DND-41 (cell line): ENCODE measurements at regions not wholly inside any gene's neighbourhood (a gene's known extent, or its start where the extent isn't known, plus 50 kb on each side); places are given as distances from the start of the nearest gene placed in this dataset.
A peak's percentile ranks its signal among the peaks of the same experiment; 100 is the strongest.

Source experiments
- ATAC-seq: fragments of 200-7000 bp; cut with Tn5 transposase; 3 replicates; pipeline ENCODE4 v1.9.1; 2021; ENCODE audit warnings: low read depth; ENCODE audit not compliant: insufficient read depth
- DNase-seq: peaks from one replicate; pipeline ENCODE4 v3.0.0-alpha.2; 2020
- H2AFZ ChIP-seq: 2 replicates; pipeline ENCODE4 v1.6.0; 2012; ENCODE audit warnings: low read depth, low read length
- H3K27ac ChIP-seq: 2 replicates; pipeline ENCODE4 v1.5.1; 2012; ENCODE audit warnings: low read length, inconsistent platforms
- H3K27me3 ChIP-seq: fragments of 200-600 bp; sonication (generic); 2 replicates; pipeline ENCODE4 v1.6.0; 2012; ENCODE audit warnings: low read length, mild to moderate bottlenecking, inconsistent platforms; ENCODE audit not compliant: insufficient read depth, poor library complexity
- H3K36me3 ChIP-seq: 2 replicates; pipeline ENCODE4 v1.5.1; 2012; ENCODE audit warnings: low read length, inconsistent platforms; ENCODE audit not compliant: insufficient read depth
- H3K4me1 ChIP-seq: 2 replicates; pipeline ENCODE4 v1.5.1; 2012; ENCODE audit warnings: mild to moderate bottlenecking, low read length; ENCODE audit not compliant: insufficient read depth
- H3K4me2 ChIP-seq: 2 replicates; pipeline ENCODE4 v1.6.0; 2012; ENCODE audit warnings: mild to moderate bottlenecking, moderate library complexity, low read length, inconsistent platforms; ENCODE audit not compliant: insufficient read depth
- H3K4me3 ChIP-seq, 2 experiments: fragments of 200-600 bp in 1 of 2; shearing (Covaris generic) in 1 of 2; 2 replicates each; pipeline ENCODE4 v1.5.1; 2012 to 2016; ENCODE audit warnings: inconsistent platforms in 2 of 2, low read length in 2 of 2, mild to moderate bottlenecking in 2 of 2, low read depth in 1 of 2, moderate library complexity in 1 of 2
- H3K79me2 ChIP-seq: 2 replicates; pipeline ENCODE4 v1.6.0; 2012; ENCODE audit warnings: low read length, inconsistent platforms; ENCODE audit not compliant: insufficient read depth
- H3K9ac ChIP-seq: 2 replicates; pipeline ENCODE4 v1.6.0; 2012; ENCODE audit warnings: low read depth, mild to moderate bottlenecking, inconsistent platforms, low read length, moderate library complexity
- H3K9me3 ChIP-seq: 2 replicates; pipeline ENCODE4 v1.5.1; 2012; ENCODE audit warnings: low read length, moderate library complexity, mild to moderate bottlenecking, inconsistent platforms; ENCODE audit not compliant: insufficient read depth, severe bottlenecking
- H4K20me1 ChIP-seq: 2 replicates; pipeline ENCODE4 v1.6.0; 2012; ENCODE audit warnings: low read length; ENCODE audit not compliant: insufficient read depth
- EZH2 ChIP-seq: IDR thresholded peaks from 3 replicates; pipeline ENCODE4 v1.6.1; 2012; ENCODE audit warnings: borderline replicate concordance, low read depth, mild to moderate bottlenecking, moderate library complexity, low read length, inconsistent platforms; ENCODE audit not compliant: severe bottlenecking
- TF ChIP-seq, protein P1 (sequence below): IDR thresholded peaks from 2 replicates; pipeline ENCODE4 v1.5.1; 2012; ENCODE audit warnings: borderline replicate concordance, low read length, moderate library complexity, mild to moderate bottlenecking; ENCODE audit not compliant: poor library complexity, severe bottlenecking; ENCODE audit errors: extremely low read depth

DNA sequence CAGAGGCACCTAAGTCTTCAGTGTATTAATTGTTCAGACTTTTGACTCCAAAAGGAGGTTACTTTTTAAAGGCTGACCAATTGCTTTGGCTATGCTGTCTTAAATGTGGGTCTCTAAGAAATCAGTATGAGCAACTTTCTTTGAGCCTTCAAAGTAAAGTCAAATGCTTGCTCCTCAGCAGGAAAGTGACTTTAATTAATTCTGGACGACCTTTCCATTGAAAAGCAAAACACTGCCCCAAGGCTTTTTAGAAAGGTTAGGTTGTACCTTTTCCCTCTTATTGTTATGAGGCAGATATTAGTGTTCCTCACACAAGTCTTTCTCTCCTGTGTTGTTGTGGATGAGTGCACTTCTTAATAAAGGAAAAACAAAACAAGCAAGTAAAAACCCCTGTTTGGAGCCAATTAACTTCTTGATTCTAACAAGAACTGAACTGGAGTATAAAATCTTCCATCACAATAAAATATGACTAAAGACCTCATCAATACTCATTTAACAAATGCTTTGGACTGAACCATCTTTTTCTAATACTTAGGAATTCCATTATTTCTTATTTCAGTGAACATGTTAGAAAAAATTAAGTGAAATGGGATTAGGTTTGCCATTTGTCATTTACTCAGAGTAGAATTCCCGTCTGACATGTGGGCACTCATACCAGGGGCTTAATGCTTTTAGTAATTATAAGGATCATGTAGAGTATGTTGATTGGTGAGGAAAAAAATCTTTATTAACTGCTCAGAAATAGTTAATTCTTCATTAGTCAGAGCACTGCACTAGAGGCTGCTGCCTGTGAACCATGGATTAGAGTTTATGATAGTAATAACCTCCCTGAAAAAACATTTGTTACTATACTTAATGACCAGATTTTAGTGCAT, 159.1 kb upstream of the ZNF608 start:
- no peak for DNase-seq
- no peak overlapping the region for H3K4me2 ChIP-seq
- H2AFZ ChIP-seq, result no peak overlapping the region
- H3K79me2 ChIP-seq, result no peaks in the 10 kb centered on the region
- no peak overlapping the region for H3K27ac ChIP-seq
- H3K9ac ChIP-seq, result no peak overlapping the region
- no peak for ATAC-seq
- H3K4me3 ChIP-seq, result no peak overlapping the region
- no peaks in the 10 kb centered on the region for H3K9me3 ChIP-seq
- TF ChIP-seq, protein P1, sequence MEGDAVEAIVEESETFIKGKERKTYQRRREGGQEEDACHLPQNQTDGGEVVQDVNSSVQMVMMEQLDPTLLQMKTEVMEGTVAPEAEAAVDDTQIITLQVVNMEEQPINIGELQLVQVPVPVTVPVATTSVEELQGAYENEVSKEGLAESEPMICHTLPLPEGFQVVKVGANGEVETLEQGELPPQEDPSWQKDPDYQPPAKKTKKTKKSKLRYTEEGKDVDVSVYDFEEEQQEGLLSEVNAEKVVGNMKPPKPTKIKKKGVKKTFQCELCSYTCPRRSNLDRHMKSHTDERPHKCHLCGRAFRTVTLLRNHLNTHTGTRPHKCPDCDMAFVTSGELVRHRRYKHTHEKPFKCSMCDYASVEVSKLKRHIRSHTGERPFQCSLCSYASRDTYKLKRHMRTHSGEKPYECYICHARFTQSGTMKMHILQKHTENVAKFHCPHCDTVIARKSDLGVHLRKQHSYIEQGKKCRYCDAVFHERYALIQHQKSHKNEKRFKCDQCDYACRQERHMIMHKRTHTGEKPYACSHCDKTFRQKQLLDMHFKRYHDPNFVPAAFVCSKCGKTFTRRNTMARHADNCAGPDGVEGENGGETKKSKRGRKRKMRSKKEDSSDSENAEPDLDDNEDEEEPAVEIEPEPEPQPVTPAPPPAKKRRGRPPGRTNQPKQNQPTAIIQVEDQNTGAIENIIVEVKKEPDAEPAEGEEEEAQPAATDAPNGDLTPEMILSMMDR, result no peak
- TF ChIP-seq EZH2, result no peak
- H3K4me1 ChIP-seq, result peaks cover 59% of the 10 kb centered on the region
- no peaks in the 10 kb centered on the region for H3K36me3 ChIP-seq
- no peaks in the 10 kb centered on the region for H3K27me3 ChIP-seq
- no peaks in the 10 kb centered on the region for H4K20me1 ChIP-seq

DNA sequence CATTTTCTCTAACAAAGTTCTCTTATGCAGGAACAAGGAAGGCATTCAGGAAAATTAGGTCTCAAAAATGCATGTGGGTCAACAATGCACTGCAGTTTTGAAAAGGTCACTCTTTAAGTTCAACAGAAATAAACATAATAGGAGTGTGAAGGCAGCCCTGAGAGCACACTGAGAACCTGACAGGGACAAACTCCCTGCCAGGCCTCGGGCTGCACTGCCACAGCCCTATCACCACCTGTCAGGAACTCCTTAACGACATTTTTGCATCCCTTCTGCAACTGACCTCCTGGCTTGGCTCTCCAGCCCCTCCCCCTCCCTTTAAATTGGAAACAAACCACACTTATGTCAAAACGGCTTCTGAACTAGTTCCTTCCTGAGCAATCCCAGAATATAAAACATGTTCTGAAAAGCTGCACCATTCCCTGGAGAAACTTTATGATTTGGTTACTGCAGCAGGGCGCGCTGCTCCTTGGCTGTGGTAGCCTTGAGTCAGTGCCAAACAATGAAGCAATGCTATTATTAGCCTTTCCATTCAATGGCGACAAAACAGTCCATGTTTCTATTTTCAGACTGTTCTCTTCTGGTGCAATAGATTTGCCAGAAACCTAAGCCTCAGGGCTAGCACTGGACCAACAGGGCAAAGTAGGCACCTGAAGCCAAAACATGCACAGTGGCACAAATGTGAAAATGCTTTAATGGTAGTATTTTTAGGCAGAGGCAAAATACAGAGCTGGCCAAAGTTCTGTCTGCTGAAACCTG, 160.1 kb upstream of the ZNF608 start:
- H3K4me1 ChIP-seq, result peaks cover 62% of the 10 kb centered on the region
- no peaks in the 10 kb centered on the region for H3K79me2 ChIP-seq
- no peaks in the 10 kb centered on the region for H3K9me3 ChIP-seq
- peak overlapping the region; percentile 61 for H3K27ac ChIP-seq
- ATAC-seq, result peak; percentile 54; the same call in 1 of the 3 replicates
- H4K20me1 ChIP-seq, result no peaks in the 10 kb centered on the region
- H3K4me2 ChIP-seq, result no peak overlapping the region
- no peak for TF ChIP-seq EZH2
- TF ChIP-seq, protein P1, result no peak
- H3K4me3 ChIP-seq, result no peak overlapping the region
- H3K27me3 ChIP-seq, result no peaks in the 10 kb centered on the region
- peak overlapping the region; percentile 11; the same call in 1 of the 2 replicates for H3K9ac ChIP-seq
- H3K36me3 ChIP-seq, result no peaks in the 10 kb centered on the region
- no peak for DNase-seq
- H2AFZ ChIP-seq, result peak overlapping the region; percentile 23

DNA sequence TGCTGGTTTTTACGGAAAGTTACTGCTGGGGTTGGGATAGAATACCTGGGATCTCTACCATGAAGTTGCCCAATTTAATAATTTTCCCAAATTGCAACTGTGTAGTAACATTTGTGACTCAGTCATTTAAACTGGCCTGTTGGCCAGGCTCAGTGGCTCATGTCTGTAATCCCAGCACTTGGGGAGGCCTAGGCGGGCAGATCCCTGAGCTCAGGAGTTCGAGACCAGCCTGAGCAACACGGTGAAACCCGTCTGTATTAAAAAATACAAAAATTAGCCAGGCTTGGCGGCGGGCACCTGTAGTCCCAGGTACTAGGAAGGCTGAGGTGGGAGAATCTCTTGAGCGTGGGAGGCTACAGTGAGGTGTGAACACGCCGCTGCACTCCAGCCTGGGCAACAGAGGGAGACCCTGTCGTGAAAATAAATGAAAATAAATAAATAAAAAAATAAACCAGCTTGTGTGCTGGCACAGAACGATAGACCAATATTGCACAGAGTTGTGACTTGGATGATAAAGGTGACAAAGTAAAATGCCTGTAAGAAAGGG, 160.7 kb upstream of the ZNF608 start:
- no peaks in the 10 kb centered on the region for H3K79me2 ChIP-seq
- H3K9ac ChIP-seq, result 0 out of 2 replicates have a peak overlapping the region, but pooled peaks have one; percentile 11
- H3K27ac ChIP-seq, result peak overlapping the region; percentile 61
- no peak overlapping the region for H2AFZ ChIP-seq
- H3K36me3 ChIP-seq, result no peaks in the 10 kb centered on the region
- H3K4me2 ChIP-seq, result no peak overlapping the region
- DNase-seq, result no peak
- peaks cover 55% of the 10 kb centered on the region for H3K4me1 ChIP-seq
- no peaks in the 10 kb centered on the region for H3K27me3 ChIP-seq
- no peaks in the 10 kb centered on the region for H4K20me1 ChIP-seq
- no peak overlapping the region for H3K4me3 ChIP-seq
- TF ChIP-seq, protein P1, result no peak
- TF ChIP-seq EZH2, result no peak
- no peak for ATAC-seq
- H3K9me3 ChIP-seq, result no peaks in the 10 kb centered on the region
